ENCODE measurements at regions not wholly inside any gene's neighbourhood (a gene's known extent, or its start where the extent isn't known, plus 50 kb on each side); places are given as distances from the start of the nearest gene placed in this dataset.

DNA sequence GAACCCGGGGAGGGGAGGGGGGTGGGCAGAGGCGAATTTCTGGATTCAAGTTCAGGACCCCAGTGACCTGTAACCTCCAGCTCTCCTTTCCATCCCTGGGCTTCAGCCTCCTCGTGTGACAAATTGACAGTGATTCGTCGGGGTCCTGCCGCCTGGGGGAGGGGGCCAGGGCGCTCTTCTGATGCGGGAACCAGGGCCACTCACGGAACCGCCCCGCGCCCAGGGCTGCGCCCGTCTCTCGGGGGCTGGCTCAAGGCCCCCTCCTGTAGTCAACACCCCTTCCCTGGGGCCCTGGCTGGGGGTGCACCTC is 92.8 kb upstream of the ANO1 start:
- no peak overlapping the region for H2BK20ac ChIP-seq (ENCODE audit: low read length)
- no peaks in the 10 kb centered on the region for H3K36me3 ChIP-seq (ENCODE audit: control insufficient read depth in 2 of 4, insufficient read depth in 4 of 4, low read length in 3 of 4)
- no peak overlapping the region for H3K14ac ChIP-seq (ENCODE audit: insufficient read length)
- H3K23ac ChIP-seq (ENCODE audit: insufficient read length): no peak overlapping the region
- no peak for DNase-seq (ENCODE audit: low read depth in 1 of 2, low spot score in 2 of 2)
- no peaks in the 10 kb centered on the region for H3K79me1 ChIP-seq (ENCODE audit: low read depth, low read length)
- H3K27me3 ChIP-seq (replicated peaks in 1 of 4; ENCODE audit: control insufficient read depth in 3 of 4, extremely low read depth in 1 of 4, insufficient read depth in 3 of 4, low read length in 3 of 4): peaks cover 12 to 51% (median 42%) of the 10 kb centered on the region in 4 experiments
- H2AFZ ChIP-seq (ENCODE audit: low read length): no peak overlapping the region
- peaks cover 9 to 25% (median 17%) of the 10 kb centered on the region in 4 experiments for H3K4me1 ChIP-seq (replicated peaks in 1 of 4; ENCODE audit: control insufficient read depth in 3 of 4, insufficient read depth in 4 of 4, low read length in 3 of 4)
- H4K5ac ChIP-seq (ENCODE audit: insufficient read length, low read depth, low read length): no peak overlapping the region
- no peak overlapping the region for H2BK5ac ChIP-seq (ENCODE audit: low read depth, low read length)
- H3K9me3 ChIP-seq (ENCODE audit: insufficient read depth in 2 of 2, low read depth in 1 of 2, low read length in 1 of 2): no peaks in the 10 kb centered on the region
- 2% methylated on average over 9 of the region's 15 CpGs; no CpG with 5 or more reads in 1 of the 2 experiments for WGBS, 2 experiments (ENCODE audit: extremely low coverage in 1 of 2, insufficient coverage in 1 of 2, insufficient read length in 1 of 2, insufficient replicate concordance in 2 of 2, low coverage in 1 of 2, low lambda C conversion rate in 2 of 2, missing lambda C conversion rate in 1 of 2)
- no peak overlapping the region for H4K91ac ChIP-seq (replicated peaks; ENCODE audit: insufficient read length, low read length)
- no peak overlapping the region for H2BK15ac ChIP-seq (ENCODE audit: low read length)
- no peak overlapping the region for H3K56ac ChIP-seq (replicated peaks; ENCODE audit: insufficient read length, low read depth, low read length)
- no peak overlapping the region for H2BK120ac ChIP-seq (replicated peaks; ENCODE audit: low read depth, low read length)
- no peak overlapping the region for H3K9ac ChIP-seq (replicated peaks in 1 of 4; ENCODE audit: extremely low read depth in 1 of 4, low read depth in 3 of 4, low read length in 3 of 4)
- peak overlapping the region; percentile 72 to 93 for H3K4me2 ChIP-seq (ENCODE audit: insufficient read depth in 1 of 2, low read depth in 2 of 2, low read length in 2 of 2)
- no peak overlapping the region for H3K18ac ChIP-seq (ENCODE audit: extremely low read depth, low read length)
- H2BK12ac ChIP-seq (ENCODE audit: low read depth, low read length): no peak overlapping the region
- H3K4me3 ChIP-seq (ENCODE audit: extremely low read depth in 1 of 4, insufficient read depth in 2 of 4, low read depth in 3 of 4, low read length in 4 of 4): peak overlapping the region; percentile 36 to 71 (median 40)
- TF ChIP-seq EZH2 (IDR thresholded peaks at IDR 0.05; ENCODE audit: low read depth, low read length, severe bottlenecking): peak; percentile 43
- no peak for TF ChIP-seq NRF1 (IDR thresholded peaks at IDR 0.05; ENCODE audit: low read depth, low read length)
- no peak overlapping the region for H2AK5ac ChIP-seq (ENCODE audit: low read depth, low read length)
- FAIRE-seq: no peak
- no peak overlapping the region for H4K8ac ChIP-seq (ENCODE audit: extremely low read depth, insufficient read depth, low read length)
- no peak overlapping the region for H3K4ac ChIP-seq (replicated peaks; ENCODE audit: insufficient read length, low read depth, low read length)
- POLR2A ChIA-PET (ENCODE audit: partially characterized antibody): no interaction called here
- CTCF ChIA-PET (ENCODE audit: partially characterized antibody): no interaction called here
- H3K27ac ChIP-seq (ENCODE audit: low read depth, low read length): no peak overlapping the region
- H3K79me2 ChIP-seq (ENCODE audit: control insufficient read depth in 1 of 2, insufficient read depth in 2 of 2, low read length in 2 of 2): no peaks in the 10 kb centered on the region
- peaks cover 8% of the 10 kb centered on the region; the same call in 1 of the 2 replicates for H3K23me2 ChIP-seq (ENCODE audit: low read depth, low read length)
- peaks cover 0 to 2% of the 10 kb centered on the region in 2 experiments for H4K20me1 ChIP-seq (replicated peaks in 1 of 2; ENCODE audit: control insufficient read depth in 1 of 2, insufficient read depth in 2 of 2, low read length in 2 of 2)
